Stimulated activated CD8-positive, alpha-beta memory T cell treated with anti-CD3 and anti-CD28 coated beads, Interleukin-7, amount 100 ng/mL, for 4 hours (primary cell): ENCODE measurements at regions not wholly inside any gene's neighbourhood (a gene's known extent, or its start where the extent isn't known, plus 50 kb on each side); places are given as distances from the start of the nearest gene placed in this dataset.
"Not testable (repeated sequence)": the region's sequence is repeated elsewhere in the genome, so short reads cannot be mapped to it uniquely, and the experiment has no call there.

ENCODE experiments used
- DNase-seq, 2 donors: peaks; one replicate each; pipeline ENCODE4 v3.0.0-alpha.2; 2020; ENCODE audit warnings: low read depth in 2 of 2

GRCh38 chrX:4094926-4095325 is 381.5 kb upstream of the PRKX start:
- no peak for DNase-seq

DNA sequence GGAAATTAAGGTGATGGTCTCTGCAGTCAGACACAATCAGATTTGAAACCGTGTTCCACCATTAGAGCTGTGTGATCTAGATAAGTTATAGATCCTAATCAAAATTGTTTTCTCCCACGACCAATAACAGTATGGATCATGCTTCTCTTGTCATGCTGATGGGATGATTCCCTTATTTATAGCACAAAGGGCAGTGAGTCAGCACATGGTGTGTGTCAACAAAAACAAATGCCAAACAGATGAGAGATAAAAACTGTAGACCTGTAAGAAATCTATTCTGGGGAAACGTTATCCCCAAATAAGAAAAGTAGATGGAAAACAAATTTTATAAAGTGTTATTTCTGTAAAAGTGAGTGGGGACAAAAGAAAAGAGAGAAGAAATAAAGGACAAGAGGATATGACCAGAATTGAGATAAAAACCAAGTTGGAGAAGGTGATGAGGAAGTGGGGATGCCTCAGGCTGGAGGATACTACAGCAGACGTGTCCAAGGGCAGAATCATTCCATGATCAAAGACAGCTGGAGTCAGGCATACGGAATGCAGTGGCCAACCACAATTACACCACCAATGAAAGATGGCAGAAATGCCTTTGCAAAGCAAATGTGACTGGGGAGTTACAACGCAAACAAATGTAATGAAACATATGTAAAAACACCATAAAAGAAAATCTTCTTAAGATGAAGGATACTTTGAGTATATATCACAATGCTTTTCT is 377.8 kb upstream of the PRKX start:
- DNase-seq, result no peak

DNA sequence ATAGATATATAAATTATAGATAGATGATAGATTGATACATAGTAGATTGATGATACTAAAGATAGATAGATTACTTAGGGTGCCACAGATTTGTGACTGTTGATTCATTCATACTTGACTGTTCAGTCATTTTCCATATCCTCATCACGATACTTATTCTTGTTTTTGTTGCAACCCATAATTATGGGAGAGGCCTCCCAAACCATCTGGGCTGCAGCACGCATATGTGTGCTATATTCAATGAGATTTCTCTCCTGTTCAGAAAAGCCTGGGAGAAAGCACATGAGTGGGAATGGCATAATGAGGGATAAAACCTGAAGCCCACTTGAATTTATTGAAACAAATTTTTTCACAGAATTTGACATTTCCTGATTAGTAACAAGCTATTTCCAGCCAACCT is 346.4 kb upstream of the PRKX start:
- DNase-seq, result no peak

- no peak for DNase-seq
Observed at GRCh38 chrX:4043951-4044350, 330.5 kb upstream of the PRKX start.

DNA sequence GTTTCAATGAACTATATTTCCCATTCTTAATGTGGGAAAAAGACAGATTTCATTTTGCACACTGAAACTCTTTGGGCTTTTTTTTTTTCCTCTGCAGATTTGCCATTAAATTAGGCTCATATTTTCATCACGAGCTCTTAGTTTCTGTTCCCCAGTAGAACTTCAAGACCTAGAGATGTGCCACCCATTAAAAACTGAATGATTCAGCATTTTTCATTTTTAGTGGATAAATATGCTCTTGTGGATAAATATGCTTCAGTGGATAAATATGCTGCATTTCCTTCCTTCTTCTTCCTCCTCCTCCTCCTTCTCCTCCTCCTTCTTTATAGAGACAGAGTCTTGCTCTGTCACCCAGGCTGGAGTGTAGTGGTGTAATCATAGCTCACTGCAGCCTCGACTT is 322.4 kb upstream of the PRKX start:
- no peak for DNase-seq

GRCh38 chrX:4028151-4028550 is 314.7 kb upstream of the PRKX start:
- DNase-seq, result no peak

DNA sequence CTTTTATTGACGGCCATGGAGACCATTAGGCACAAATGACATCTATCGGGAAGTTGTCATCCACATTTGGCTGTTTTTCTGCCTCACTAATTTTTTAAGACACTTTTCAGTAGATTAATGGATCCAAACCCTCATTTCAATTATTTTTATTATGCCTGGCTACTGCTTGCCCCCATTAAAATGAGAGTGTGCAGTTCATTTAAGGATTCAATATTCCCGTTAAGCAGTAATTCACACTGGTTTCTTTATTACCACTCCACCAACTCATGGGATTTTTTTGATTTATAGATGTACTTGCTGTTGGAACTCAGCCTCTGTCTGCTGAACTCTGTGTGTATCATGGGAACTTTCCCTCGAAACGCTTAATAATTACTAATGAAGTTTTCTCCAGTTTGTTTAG is 291.8 kb upstream of the PRKX start:
- DNase-seq, result no peak

DNA sequence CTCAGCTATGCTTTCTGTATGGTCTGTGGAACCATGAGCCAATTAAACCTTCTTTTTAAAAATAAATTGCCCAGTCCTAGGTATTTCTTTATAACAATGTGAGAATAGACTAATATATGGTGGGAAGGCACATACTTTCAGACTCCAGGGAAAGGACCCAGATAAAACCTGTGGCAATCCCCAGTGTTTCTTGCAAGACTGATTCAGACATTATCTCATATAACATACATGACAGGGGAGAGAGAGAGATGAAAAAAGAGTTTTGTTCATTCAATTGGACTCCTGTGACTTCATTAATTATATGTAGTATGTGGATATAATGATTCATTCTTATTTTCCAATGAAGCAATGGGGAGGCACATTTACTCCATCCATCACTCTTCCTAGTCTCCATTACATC is 291.4 kb upstream of the PRKX start:
- no peak for DNase-seq

- DNase-seq, result no peak
Observed at GRCh38 chrX:3994315-3994714, 280.9 kb upstream of the PRKX start.

DNA sequence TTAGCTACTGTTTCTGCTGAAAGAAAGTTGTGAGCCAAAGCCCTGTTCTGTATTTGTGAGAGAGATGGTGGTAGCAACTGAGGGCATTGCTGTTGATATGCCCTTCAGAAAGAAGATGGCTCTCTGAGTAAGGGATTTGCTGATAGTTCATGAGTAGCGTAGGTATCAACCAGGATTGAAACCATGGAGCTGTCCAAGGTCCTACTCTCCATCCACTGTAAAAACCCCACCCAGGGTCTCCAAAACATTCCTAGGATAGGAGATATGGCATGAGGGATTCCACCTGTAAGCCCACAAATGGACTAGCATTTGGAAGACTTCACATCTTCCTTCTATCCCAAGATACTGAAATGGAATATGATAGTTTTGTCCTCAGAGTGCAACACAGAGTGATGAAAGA is 277.1 kb upstream of the PRKX start:
- DNase-seq, result no peak

- not testable (repeated sequence) for DNase-seq
Observed at GRCh38 chrX:3972104-3972858, 258.8 kb upstream of the PRKX start.

DNA sequence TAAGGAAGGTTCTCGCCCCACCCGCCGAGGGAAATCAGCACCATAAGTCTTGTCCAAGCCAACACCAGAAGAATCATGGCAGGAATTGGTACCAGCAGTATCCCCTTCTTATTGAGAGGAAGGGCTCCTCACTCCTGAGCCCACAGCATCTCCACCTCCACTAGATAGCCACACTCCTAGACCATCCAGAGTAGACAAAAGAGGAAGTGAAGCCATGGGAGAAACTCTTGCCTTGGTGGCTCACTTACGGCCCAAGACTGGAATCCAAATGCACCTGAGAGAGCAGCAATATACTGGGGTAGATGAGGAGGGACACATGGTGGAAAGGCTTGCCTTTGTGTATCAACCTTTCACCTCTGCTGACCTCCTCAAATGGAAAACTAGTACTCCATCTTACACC is 255.3 kb upstream of the PRKX start:
- DNase-seq, result no peak

GRCh38 chrX:3963980-3964379 is 250.5 kb upstream of the PRKX start:
- DNase-seq, result no peak

GRCh38 chrX:3962511-3963311 is 249.3 kb upstream of the PRKX start:
- no peak for DNase-seq

- DNase-seq, result no peak
Observed at GRCh38 chrX:3960952-3961351, 247.5 kb upstream of the PRKX start.

GRCh38 chrX:3951859-3952258 is 238.4 kb upstream of the PRKX start:
- DNase-seq, result no peak

- no peak for DNase-seq
Observed at GRCh38 chrX:3950373-3950772, 236.9 kb upstream of the PRKX start.

DNA sequence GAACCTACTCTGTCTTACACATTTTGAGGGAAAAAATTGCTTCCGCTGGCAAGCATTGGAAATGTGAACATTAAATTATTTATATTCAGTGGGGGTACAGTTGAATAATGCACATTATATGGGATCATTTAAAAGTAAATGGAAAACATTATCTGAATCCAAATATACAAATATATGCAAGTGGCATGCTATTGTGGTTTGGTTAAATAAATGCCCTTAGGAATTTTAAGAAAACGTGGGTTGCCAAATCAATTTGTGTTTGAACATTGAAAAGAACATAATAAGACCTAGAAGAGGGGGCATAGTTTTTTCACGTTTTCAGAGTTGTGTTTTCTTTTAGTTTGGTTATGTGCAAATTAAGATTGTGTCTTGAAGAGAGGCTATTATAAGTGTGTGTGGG is 230.5 kb upstream of the PRKX start:
- no peak for DNase-seq

GRCh38 chrX:3940000-3940610 is 226.7 kb upstream of the PRKX start:
- no peak for DNase-seq

GRCh38 chrX:3938587-3938986 is 225.1 kb upstream of the PRKX start:
- no peak for DNase-seq

DNA sequence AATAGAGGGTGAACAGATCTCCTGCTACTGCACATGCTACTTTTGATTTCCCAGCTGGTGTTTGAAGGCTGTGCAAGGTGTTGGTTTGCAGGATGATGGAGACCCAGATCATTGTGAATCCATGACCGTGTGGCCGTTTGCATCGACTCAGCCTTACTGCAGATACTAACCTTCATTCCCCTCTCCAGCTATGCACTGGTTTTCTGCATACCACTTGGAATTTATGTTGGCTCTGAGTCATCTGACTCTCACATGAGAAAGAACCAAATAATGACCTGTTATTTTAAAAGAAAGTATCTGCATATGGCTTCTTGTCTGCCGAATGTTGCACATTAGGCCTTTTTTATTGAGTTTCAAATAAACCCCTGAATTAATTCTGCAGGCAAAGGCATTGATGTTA is 221.7 kb upstream of the PRKX start:
- not testable (repeated sequence) for DNase-seq

DNA sequence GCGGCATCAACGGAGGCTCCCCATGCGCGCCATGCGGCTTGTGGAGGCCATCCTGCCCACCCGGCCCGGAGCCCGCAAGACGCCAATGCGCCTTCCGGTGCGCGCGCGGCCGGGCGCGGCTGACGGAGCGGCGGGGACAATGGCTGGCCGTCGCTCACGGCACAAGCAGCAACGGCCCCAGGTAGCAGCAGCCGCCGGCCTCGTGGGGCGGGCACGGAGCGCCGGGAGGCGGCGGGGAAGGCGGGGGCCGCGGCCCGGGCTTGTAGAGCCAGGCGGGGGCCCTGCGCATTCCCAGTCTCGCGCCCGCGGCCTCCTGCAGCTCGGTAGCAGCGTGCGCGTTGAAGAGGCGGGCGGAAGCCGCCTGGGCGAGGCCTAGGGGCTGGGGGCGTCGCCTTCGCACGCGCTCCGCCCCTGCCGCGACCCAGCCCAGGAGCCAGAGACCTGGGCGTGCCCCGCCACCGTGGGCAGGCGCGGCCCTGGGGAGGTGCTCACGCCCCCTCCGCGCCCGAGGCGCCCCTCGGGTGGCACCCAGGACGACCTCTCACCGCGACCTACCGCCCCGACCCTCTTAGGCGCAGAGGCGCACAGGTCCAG is 207.1 kb upstream of the PRKX start:
- not testable (repeated sequence) for DNase-seq
